Left cardiac atrium (tissue), 4 donors: ENCODE measurements at regions not wholly inside any gene's neighbourhood (a gene's known extent, or its start where the extent isn't known, plus 50 kb on each side); places are given as distances from the start of the nearest gene placed in this dataset.

Source experiments
- ATAC-seq, 2 donors: fragments of 200-7000 bp; cut with Tn5 transposase; one replicate each; pipeline ENCODE4 v1.9.1; 2020; ENCODE audit warnings: mild to moderate bottlenecking in 2 of 2, moderate library complexity in 2 of 2
- DNase-seq: peaks from one replicate; pipeline ENCODE4 v3.0.0-alpha.2; 2020
- intact Hi-C, 2 donors: fragments of 100-400 bp; cut with DNase I; formaldehyde crosslinking; loops; one replicate each; pipeline versions ENCODE4 v1.14.1 to v1.15.1; 2022 to 2023
- donor health status: DM: no; HTN: yes; CAD: no.
- donor health status: DM: no; HTN: yes; CAD: no; lungs with severe emphysema.
- donor health status: DM: yes; HTN: yes; CAD: no.
- donor health status: Dilated cardiomyopathy.

DNA sequence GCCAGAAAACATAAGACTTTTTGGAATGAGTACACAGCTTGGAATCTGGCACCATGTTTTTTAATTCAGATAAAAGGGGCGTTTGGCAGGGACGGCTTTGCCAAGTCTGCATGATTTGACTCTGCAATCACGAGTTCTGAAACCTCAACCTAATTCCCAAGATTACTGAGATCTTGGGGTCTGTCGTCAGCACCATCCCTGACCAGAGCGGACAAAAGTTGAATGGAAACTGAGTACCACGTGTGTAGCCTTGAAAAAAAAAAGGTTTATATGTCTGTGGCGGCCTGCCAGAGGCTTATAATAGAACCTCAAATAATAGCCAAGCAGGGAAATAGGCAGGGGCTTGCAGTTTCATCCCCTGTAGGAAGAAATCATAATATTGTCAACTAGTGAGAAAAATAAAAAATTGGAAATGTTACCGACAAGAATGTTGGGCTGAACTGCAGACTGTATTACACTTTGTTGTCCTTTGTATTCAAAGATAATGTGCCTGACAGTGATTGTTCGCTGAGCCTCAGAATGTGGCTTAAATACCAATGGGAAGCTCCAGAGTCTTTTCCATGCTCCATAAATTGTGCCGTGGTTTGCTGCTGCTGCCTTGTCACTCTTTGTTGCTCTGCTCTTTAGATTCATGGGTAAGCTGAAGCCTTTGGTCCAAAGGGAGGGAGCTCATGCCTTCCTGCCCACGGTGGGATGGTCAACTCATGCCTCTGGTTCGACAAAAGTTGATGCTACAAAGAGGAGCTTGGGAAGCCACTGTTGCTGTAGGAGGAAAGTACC lies 118.8 kb upstream of the ARID1B start:
- ATAC-seq (peak; percentile 75 to 86), DNase-seq (peak; percentile 27)
- intact Hi-C loops: no loop called here

DNA sequence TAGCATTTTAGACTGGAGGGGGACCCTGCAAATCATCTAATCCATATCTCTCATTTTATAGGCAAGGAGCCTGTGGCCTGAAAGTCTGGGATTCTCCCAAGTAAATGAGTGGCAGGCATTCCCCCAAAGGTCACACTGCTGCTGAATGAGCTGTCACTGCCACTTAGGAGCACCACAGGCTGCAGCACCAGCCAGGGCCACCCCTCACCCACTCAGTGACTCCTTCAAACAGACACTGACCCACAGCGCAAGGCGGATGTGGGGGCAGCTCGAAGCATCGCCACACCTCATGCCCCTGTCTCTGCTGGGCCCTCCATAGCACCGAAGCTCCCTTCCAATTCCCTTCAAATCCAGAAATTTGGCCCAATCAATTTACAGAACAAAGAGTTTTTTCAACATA lies 119.9 kb upstream of the ARID1B start:
- intact Hi-C loops: no loop called here
- ATAC-seq: peak; percentile 75 to 81
- peak; percentile 41 for DNase-seq

DNA sequence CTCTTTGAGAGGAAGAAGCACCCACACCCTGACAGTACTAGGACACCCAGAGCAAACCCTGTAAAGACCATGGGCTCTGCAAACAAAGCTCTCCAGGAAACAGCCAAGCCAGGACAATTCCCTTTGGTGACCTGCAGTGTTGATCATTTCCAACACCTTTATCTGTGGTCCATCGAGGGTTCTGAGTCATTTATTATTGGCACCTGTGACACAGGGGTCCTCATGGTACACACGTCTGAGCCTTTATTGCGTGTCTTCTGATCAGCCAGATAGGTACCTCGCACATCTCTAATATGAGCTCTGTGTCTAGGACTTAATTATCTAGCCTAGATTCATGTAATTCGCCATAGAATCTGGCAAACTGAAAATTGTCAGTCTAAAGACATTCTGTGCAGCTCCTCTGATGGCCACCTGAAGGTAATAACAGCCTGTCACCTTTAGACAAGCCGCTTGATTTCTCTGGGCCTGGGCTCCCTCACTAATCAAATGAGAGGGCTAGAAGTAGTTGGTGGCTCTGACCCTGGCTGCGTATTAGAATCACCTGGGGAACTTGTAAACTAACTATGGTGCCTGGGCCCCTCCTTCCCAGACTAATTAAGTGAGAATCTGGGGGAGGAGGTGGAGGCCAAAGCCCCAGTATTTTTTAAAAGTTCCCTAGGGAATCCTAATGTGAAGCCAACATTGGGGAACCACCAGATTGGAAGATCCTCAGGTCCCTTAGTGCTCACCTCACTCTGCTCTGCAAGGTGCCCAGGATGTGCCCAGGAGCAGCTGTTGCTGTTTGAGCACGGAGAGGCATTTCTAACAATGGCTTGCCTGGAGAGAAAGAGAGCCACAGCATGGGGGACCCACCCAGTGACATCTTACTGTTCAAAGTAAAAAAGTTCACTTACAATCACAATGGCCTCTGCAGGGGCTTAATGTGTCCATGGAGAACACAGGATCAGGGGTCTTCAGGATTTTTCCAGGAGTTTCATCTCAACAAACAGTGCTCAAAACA lies 122.0 kb upstream of the ARID1B start:
- intact Hi-C loops: no loop called here
- ATAC-seq (no peak), DNase-seq (no peak)

DNA sequence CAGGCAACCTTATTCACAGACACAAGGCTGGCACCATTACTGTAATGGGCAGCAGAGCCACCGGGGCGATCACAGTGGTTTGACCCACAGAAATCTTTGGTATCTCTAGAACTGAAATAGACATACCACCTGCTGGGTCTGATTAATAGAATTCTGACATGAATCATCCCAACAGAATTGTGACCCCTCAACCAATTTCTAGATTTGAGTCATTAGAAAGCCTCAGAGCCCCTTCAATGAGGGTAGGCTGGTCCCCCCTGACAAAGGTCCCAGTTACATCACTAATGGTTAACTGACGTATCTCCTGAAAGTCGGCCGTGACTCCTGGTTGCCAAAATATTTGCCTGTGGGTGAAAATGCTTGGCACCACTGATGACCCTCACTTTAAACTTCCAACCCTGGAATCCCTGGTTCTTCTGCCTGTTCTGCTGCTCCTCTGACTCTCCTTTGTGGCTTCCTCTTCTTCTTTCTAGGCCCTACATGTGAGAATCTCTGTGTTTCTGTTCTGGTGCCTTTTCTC lies 124.9 kb upstream of the ARID1B start:
- no peak for ATAC-seq
- DNase-seq: no peak
- intact Hi-C loops: no loop called here

DNA sequence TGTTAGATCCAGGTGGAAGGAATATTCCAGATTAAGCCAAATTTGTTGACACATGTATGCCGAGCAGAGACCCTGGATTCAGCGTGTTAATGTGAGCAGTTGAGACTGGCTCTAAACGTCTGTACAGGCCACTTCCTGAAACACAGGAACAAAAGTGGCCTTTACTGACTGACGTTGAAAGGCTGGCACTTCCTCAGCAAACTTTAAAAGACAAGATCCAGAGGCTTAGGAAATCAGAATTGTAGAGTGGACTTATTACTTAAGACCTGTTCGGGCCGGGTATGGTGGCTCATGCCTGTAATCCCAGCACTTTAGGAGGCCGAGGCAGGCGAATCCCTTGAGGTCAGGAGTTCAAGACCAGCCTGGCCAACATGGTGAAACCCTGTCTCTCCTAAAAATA lies 125.7 kb upstream of the ARID1B start:
- intact Hi-C loops: no loop called here
- DNase-seq: no peak
- ATAC-seq: no peak

DNA sequence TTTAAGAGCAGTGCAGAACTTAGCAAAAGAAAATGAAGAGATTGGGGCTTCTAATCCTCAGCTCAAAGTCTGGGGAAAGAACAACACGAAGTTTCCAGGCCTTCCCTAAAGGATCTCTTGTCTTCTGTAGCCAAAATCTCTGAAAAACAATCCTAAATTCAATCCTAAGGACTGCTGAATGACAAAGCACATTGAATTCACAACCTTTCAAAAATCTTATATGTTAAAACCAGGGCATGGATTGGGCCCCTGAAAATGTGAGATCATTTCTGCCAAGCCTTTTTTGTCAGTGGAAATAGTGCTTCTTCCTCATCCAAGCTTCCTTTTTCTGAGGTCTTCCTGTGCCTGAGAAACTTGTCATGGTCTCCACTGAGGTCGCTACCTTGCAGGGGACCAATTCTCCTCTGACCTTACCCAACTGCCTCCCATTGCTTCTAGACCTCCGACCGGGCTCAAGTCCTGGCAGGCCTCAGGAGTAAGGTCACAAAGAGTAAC lies 126.2 kb upstream of the ARID1B start:
- DNase-seq: no peak
- ATAC-seq: no peak
- intact Hi-C loops: no loop called here

DNA sequence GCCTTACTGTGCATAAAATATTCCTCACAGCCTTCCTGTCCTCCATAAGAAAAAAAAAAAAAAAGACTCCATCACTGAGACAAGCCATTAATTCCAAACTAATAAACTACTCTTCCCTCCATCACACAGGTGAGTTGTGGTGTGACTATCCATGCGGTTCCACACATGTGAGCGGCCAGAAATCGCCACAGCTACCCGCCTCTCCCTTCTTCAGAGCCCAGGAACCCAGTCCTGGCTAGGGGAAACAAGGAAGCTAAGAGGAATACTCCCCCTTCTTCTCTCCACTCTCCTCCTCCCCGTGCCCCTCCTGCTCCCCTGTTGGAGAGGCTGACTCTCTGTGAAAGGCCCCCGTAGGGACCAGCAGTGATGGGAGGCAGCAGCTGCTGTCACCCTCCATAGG lies 128.6 kb upstream of the ARID1B start:
- no peak for DNase-seq
- intact Hi-C loops: no loop called here
- ATAC-seq: no peak

DNA sequence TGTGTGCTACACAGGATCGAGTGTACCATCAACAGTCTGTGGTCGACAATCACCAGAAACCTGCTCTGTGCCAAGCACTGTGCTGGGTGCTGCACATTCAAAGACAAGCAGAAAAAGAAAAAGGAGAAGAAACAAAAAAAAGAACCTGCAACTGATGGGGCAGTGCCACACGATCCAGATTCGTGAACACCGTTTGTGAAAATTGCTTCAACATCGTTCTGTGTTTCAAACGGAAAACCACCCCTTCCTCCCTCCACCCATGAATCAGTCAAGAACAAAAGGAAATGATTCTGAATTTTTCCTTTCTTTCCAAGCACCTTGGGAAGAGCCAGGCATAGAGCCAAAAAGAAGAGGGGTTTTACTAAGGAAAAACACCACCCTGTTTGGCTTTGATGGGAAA lies 129.2 kb upstream of the ARID1B start:
- intact Hi-C loops: no loop called here
- no peak for ATAC-seq

DNA sequence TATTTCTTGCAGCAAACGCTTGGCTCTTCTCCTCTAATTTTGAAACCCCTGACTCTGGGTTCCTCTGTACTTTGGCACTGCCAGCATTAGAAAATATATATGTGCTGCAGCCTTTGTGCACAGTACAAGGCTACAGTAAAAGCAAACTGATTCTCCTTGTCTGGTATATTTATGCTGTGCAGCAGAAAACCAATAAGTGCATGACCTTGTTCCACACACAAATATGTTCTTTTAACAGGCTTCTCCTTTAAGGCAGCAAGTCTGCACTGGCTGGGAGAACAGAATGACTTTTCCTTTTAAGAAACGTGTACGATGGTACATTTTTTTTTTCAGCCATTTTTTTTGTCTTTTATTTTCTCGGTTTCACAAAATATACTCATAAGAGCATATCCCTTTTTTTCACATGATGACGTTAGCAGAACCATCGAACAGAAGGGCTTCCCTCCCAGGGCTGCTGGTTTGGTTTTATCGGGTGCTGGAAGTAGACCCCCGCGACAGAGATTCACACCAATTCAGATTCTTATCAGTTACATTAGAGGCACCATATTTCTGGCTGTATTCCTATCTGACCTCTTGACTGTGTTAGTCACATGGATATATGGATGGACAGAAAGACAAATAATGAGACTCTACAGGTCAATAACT lies 129.9 kb upstream of the ARID1B start:
- intact Hi-C loops: no loop called here
- no peak for DNase-seq
- no peak for ATAC-seq

More for the DNA sequence above, 129.2 kb upstream of the ARID1B start:
- no peak for DNase-seq

DNA sequence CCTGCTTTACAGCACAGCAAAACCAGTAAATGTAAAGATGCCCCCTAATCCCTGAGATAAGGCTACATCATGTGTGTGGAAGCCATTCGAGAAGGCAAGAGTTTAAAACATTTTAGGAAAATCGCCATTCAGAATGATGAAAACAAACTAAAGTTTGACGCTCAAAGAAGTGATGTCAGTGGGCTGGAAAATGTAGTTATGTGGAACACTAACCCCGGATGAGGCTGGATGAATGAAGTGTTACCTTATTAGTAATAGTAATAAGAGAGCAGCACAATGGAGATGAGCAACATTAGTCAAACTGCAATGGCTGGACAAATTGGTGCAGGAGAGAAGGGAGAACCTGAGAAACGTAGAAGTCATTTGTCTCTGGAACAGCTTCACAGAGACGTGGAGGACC lies 130.7 kb upstream of the ARID1B start:
- DNase-seq: no peak
- intact Hi-C loops: no loop called here
- ATAC-seq: no peak

DNA sequence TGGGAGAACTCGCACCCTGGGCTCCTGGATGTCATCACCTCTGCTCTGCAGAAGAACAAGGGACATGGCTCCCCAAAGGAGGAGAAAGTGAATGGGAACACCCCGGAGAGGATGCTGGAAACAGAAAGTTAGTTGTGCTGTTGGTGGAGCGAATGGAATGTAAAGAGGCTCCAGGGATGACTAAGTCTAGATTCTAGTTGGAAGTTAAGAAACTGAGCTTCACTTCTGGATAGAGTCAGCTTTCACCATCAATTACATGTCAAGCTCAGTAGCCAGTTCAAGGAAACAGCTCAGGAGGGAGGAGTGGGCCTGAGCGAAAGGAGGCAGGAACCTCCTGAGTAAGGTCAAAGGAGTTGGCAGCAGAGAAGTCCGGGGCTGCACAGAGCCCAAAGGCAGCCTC lies 132.1 kb upstream of the ARID1B start:
- intact Hi-C loops: no loop called here
- ATAC-seq (peak in 1 of 2 donors; percentile 89), DNase-seq (no peak)

DNA sequence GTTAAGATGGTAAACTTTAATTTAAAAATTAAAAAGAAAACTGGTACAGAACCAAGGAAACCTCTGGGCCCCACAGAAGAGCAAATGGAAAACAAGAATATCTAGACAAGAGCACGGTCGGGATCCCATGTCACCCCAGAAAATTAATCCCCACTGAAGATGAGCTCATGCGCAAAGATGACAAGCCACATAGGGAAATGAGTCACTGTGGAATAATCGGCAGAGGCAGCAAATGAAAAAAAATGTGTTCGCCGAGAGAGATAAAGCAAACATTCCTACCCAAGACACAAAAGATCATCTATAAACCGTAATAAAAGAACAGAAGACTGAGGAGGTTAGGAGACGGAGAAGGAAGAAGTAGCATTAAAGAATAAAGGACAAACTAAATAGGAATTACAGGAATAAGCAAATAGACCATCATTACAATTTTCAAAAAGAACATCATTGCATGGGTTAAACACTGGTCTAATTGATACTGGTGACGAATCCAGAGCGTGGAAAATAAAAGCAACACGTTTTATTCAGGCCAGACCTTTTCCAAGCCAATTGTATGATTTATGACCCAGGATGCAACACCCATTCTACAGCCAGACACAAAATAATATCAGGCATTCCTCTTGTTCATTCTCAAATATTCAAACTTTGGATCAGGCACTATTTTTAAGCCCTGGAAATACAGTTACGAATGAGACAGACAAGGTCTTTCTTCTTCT lies 138.0 kb upstream of the ARID1B start:
- DNase-seq: no peak
- no peak for ATAC-seq
- intact Hi-C loops: no loop called here

DNA sequence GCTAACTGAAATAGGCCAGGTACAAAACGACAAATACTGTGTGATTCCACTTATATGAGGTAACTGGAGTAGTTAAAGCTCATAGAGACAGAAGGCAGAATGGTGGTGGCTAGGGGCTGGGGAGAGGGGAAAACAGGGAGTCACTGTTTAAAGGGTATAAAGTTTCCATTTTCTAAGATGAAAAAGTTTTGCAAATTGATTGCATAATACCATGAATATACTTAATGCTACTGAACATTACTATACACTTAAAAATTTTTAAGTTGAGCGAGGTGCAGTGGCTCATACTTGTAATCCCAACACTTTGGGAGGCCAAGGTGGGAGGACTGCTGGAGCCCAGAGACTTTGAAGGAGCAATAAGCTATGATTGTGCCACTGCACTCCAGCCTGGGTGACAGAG lies 138.6 kb upstream of the ARID1B start:
- intact Hi-C loops: no loop called here
- DNase-seq (no peak), ATAC-seq (no peak)

DNA sequence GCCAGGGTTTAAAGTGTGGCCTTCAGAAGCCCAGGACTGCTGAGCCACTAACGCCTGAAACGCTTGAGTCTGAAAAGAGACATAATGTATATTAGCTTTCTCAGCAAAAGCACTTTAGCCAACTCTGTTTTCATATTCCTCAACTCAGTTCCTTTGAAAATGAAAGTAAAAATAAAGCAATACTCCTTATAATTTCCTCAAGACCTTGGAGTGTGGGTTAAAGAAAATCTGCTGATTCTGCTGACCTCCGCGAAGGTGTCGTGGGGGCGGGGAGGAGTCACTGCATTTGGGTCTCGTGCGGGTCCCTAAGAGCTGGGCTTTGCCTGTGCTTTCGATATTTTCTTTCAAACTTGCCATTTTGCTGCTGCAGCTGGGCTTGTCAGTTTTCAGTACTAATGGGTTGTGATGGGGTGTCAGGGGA lies 142.2 kb upstream of the ARID1B start:
- DNase-seq (no peak), ATAC-seq (no peak)
- intact Hi-C loops: no loop called here

DNA sequence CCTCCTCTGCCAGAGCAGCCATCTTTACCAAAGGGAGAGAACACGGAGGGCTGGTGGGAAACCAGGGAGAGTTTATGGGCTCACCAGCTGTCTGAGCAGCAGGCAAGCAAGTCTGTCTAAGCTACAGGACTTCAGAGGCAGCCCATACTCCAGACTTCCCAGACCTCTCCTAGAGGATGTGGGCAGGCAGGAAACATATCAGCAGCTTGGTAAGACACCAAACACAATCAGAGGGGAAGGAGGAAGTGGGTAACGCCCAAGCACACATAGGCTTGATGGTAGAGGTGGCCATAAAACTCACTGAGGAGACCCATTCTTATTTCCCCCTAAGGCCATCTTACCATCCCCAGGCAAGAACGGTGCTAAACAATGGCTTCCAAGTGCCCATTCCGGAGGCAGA lies 143.1 kb upstream of the ARID1B start:
- ATAC-seq (no peak), DNase-seq (no peak)
- intact Hi-C loops: no loop called here

DNA sequence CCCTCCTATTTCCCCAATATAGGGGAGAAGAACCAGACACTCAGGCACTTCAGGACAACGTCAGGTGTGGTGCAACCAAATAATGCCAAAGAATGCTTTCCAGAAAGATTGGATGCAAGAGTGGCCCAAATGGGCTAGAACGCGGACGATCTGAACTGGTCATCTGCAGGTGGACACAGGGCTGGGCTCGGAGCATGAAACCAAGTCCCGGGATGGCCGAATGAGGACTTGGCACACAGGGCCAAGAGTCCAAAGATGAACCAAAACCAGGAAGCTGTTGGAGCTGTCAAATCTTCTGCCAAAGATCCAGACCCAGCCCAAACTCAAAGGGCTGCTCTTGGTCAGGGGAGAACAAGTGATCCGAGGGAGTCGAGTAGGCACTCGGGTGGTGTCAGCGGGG lies 143.9 kb upstream of the ARID1B start:
- intact Hi-C loops: no loop called here
- ATAC-seq (no peak), DNase-seq (no peak)

DNA sequence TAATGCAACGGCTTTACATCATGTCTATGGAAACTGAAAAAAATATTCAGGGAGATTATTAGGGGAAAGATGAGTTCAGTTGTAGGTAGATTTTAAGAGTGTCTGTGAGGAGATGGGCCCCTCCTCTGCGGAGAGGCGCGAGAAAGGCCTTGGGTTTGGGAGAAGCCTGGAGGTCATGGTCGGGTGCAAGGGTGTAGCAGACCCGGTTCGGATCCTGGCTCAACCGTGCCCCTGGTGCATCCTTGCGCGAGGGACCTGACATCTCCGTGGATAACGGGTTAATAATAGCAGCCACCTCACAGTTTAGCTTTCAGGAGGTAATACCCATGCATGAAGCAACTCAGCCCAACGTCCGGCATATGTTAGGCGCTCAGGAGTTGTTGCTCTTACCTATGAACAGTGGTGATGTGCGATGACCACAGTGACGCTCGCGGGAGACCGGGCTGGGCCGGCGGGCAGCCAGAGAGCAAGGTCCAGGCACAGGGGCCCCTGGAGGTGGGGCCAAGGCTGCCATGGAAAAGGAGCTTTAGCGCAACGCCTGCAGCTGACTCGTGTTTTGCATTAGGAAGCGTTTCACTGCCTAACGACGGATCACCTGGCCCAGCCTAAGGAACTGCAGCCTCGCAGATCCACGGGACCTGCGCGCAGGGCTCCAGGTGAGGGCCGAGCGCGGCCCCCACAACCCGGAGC lies 146.4 kb upstream of the ARID1B start:
- DNase-seq (no peak), ATAC-seq (no peak)
- intact Hi-C loops: no loop called here

DNA sequence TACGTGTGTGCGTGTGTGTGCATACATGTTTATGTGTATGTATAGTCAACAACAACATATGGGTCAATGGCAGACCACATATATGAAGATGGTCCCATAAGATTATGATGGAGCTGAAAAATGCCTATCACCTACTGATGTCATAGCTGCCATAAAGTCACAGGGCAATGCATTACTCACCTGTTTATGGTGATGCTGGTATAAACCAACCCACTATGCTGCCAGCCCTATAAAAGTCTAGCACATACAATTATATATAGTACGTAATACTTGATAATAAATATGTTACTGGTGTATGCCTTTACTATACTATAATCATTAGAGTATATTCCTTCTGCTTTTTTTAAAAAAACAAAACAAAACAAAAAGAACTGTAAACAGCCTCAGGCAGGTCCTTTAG lies 148.4 kb upstream of the ARID1B start:
- ATAC-seq (no peak), DNase-seq (no peak)
- intact Hi-C loops: no loop called here
